ENCODE measurements at regions not wholly inside any gene's neighbourhood (a gene's known extent, or its start where the extent isn't known, plus 50 kb on each side); places are given as distances from the start of the nearest gene placed in this dataset.

- Histone ChIP-seq H3K9me3 (peaks cover 0 to 17% (median 16%) of the 10 kb centered on the region in 4 donors), H3K27me3 (peaks cover 0 to 52% (median 18%) of the 10 kb centered on the region in 3 donors), H3K4me1 (no peaks in the 10 kb centered on the region), H3K27ac (no peak overlapping the region), H3K4me3 (no peak overlapping the region), H3K36me3 (no peaks in the 10 kb centered on the region)
- TF ChIP-seq CTCF (IDR thresholded peaks at IDR 0.05), result no peak
- no peak for TF ChIP-seq POLR2A (IDR thresholded peaks at IDR 0.05)
- no peak for DNase-seq
- intact Hi-C loops (cut with DNase I; ENCODE audit: low total_unique reads), result no loop called here
- whole genome bisulfite sequencing, 5 donors, result 63 to 82% (median 75%) methylated on average over 5 to 6 of the region's 6 CpGs
Measured at GRCh38 chr1:20428841-20429240, 57.2 kb downstream of the CAMK2N1 start.

GRCh38 chr1:20426923-20427322, 59.1 kb downstream of the CAMK2N1 start:
- Histone ChIP-seq H3K36me3 (no peaks in the 10 kb centered on the region), H3K27ac (no peak overlapping the region), H3K27me3 (peaks cover 0 to 34% (median 18%) of the 10 kb centered on the region in 3 donors), H3K4me3 (no peak overlapping the region), H3K4me1 (no peaks in the 10 kb centered on the region), H3K9me3 (peaks cover 0 to 36% (median 34%) of the 10 kb centered on the region in 4 donors)
- intact Hi-C loops (cut with DNase I; ENCODE audit: low total_unique reads), result no loop called here
- 0 to 61% (median 54%) methylated on average over 1 to 4 of the region's 4 CpGs for WGBS, 5 donors
- DNase-seq, result no peak
- TF ChIP-seq POLR2AphosphoS5 (IDR thresholded peaks at IDR 0.05) (no peak), EP300 (IDR thresholded peaks at IDR 0.05) (no peak), POLR2A (IDR thresholded peaks at IDR 0.05) (no peak), CTCF (IDR thresholded peaks at IDR 0.05) (no peak)

GRCh38 chr1:20426371-20426770, 59.6 kb downstream of the CAMK2N1 start:
- H3K27ac ChIP-seq, result no peak overlapping the region
- TF ChIP-seq POLR2A (IDR thresholded peaks at IDR 0.05), result no peak
- TF ChIP-seq EP300 (IDR thresholded peaks at IDR 0.05), result no peak
- TF ChIP-seq POLR2AphosphoS5 (IDR thresholded peaks at IDR 0.05), result no peak
- no peak for TF ChIP-seq CTCF (IDR thresholded peaks at IDR 0.05)

GRCh38 chr1:20425622-20426021, 60.4 kb downstream of the CAMK2N1 start:
- 40 to 45% (median 41%) methylated on average over 2 of the region's 2 CpGs for WGBS, 5 donors
- H3K9me3 ChIP-seq, result peaks cover 0 to 39% (median 36%) of the 10 kb centered on the region in 4 donors
- no peaks in the 10 kb centered on the region for H3K4me1 ChIP-seq
- intact Hi-C loops (cut with DNase I; ENCODE audit: low total_unique reads), result no loop called here
- no peaks in the 10 kb centered on the region for H3K36me3 ChIP-seq
- no peak overlapping the region for H3K4me3 ChIP-seq
- no peak for DNase-seq
- H3K27ac ChIP-seq, result no peak overlapping the region
- TF ChIP-seq POLR2AphosphoS5 (IDR thresholded peaks at IDR 0.05), result no peak
- H3K27me3 ChIP-seq, result peaks cover 0 to 21% (median 10%) of the 10 kb centered on the region in 3 donors

More at GRCh38 chr1:20426371-20426770, 59.6 kb downstream of the CAMK2N1 start:
- no peaks in the 10 kb centered on the region for H3K36me3 ChIP-seq
- H3K4me1 ChIP-seq, result no peaks in the 10 kb centered on the region
- H3K27me3 ChIP-seq, result peaks cover 0 to 28% (median 18%) of the 10 kb centered on the region in 3 donors
- peaks cover 0 to 39% (median 36%) of the 10 kb centered on the region in 4 donors for H3K9me3 ChIP-seq
- intact Hi-C loops (cut with DNase I; ENCODE audit: low total_unique reads), result no loop called here
- 55 to 70% (median 66%) methylated on average over 4 of the region's 4 CpGs for WGBS, 5 donors
- DNase-seq, result no peak
- H3K4me3 ChIP-seq, result no peak overlapping the region

- Histone ChIP-seq H3K36me3 (no peaks in the 10 kb centered on the region), H3K4me1 (no peaks in the 10 kb centered on the region), H3K4me3 (no peak overlapping the region), H3K27ac (no peak overlapping the region), H3K27me3 (peaks cover 0 to 20% (median 1%) of the 10 kb centered on the region in 3 donors), H3K9me3 (peaks cover 0 to 39% (median 36%) of the 10 kb centered on the region in 4 donors)
- intact Hi-C loops (cut with DNase I; ENCODE audit: low total_unique reads), result no loop called here
- no peak for DNase-seq
- 82 to 95% (median 92%) methylated on average over 3 of the region's 3 CpGs for WGBS, 5 donors
- TF ChIP-seq EP300 (IDR thresholded peaks at IDR 0.05) (no peak), POLR2AphosphoS5 (IDR thresholded peaks at IDR 0.05) (no peak), CTCF (IDR thresholded peaks at IDR 0.05) (no peak), POLR2A (IDR thresholded peaks at IDR 0.05) (no peak)
Measured at GRCh38 chr1:20423169-20423795, 62.7 kb downstream of the CAMK2N1 start.

All from stomach (tissue), 8 donors.